GM21381 (cell line): ENCODE measurements at regions not wholly inside any gene's neighbourhood (a gene's known extent, or its start where the extent isn't known, plus 50 kb on each side); places are given as distances from the start of the nearest gene placed in this dataset.
"Not testable (repeated sequence)": the region's sequence is repeated elsewhere in the genome, so short reads cannot be mapped to it uniquely, and the experiment has no call there.

ENCODE experiments used
- ATAC-seq: cut with Tn5 transposase; IDR thresholded peaks from one replicate; pipeline ENCODE4 v1.9.1; 2021; ENCODE audit warnings: mild to moderate bottlenecking, moderate library complexity; ENCODE audit not compliant: unreplicated experiment

- no peak for ATAC-seq
These were observed 97.7 kb downstream of the TLR5 start for GRCh38 chr1:223045164-223045957.

GRCh38 chr1:223046011-223046410 is 97.0 kb downstream of the TLR5 start:
- no peak for ATAC-seq

GRCh38 chr1:223046463-223046862 is 96.6 kb downstream of the TLR5 start:
- ATAC-seq: not testable (repeated sequence)

GRCh38 chr1:223048026-223048425 is 95.0 kb downstream of the TLR5 start:
- ATAC-seq: no peak

- no peak for ATAC-seq
These were observed 90.6 kb downstream of the TLR5 start for GRCh38 chr1:223052462-223052861.

- ATAC-seq: no peak
These were observed 90.1 kb downstream of the TLR5 start for GRCh38 chr1:223052931-223053330.

GRCh38 chr1:223056802-223057201 is 86.2 kb downstream of the TLR5 start:
- no peak for ATAC-seq

- no peak for ATAC-seq
These were observed 85.4 kb downstream of the TLR5 start for GRCh38 chr1:223057569-223058093.
